ENCODE measurements at regions not wholly inside any gene's neighbourhood (a gene's known extent, or its start where the extent isn't known, plus 50 kb on each side); places are given as distances from the start of the nearest gene placed in this dataset.

- H3K27ac ChIP-seq: no peak overlapping the region
- H3K79me2 ChIP-seq: no peaks in the 10 kb centered on the region
- no peak overlapping the region for H3K4me3 ChIP-seq (ENCODE audit: low read depth, low read length)
- no peak for TF ChIP-seq CTCF (IDR thresholded peaks at IDR 0.05)
- no peaks in the 10 kb centered on the region for H3K4me1 ChIP-seq
- H3K9ac ChIP-seq: no peak overlapping the region
- no peaks in the 10 kb centered on the region for H3K27me3 ChIP-seq (ENCODE audit: control insufficient read depth, insufficient read depth, low read length)
- H3K4me2 ChIP-seq (ENCODE audit: low read length): no peak overlapping the region
- no peak overlapping the region for H2AFZ ChIP-seq
- no peaks in the 10 kb centered on the region for H3K9me3 ChIP-seq (ENCODE audit: control insufficient read depth, low read length)
- no peaks in the 10 kb centered on the region for H3K36me3 ChIP-seq (ENCODE audit: control insufficient read depth, insufficient read depth, low read length)
Measured at GRCh38 chr3:64885055-64885454, 197.3 kb upstream of the ADAMTS9 start.

DNA sequence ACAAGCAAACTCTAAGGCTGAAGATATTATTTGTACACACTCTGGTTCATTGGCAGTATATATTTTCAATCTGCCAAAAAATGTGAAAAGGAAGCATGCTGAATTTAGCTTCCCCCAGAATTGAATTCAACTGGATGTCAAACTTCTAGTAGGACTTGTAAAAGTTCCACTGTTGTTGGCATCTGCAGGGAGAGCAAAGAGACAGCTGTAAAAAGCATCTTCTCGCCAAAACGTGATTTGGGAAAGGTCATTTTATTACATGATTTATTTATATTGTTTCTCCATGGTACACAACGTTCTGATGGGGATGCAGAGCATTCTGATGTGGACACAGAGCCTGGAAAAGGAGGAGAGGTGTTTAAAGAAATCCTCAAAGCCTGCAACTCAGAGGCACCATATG, 196.7 kb upstream of the ADAMTS9 start:
- H3K4me2 ChIP-seq (ENCODE audit: low read length): no peak overlapping the region
- H3K9me3 ChIP-seq (ENCODE audit: control insufficient read depth, low read length): no peaks in the 10 kb centered on the region
- no peaks in the 10 kb centered on the region for H3K4me1 ChIP-seq
- no peak overlapping the region for H3K27ac ChIP-seq
- H3K27me3 ChIP-seq (ENCODE audit: control insufficient read depth, insufficient read depth, low read length): no peaks in the 10 kb centered on the region
- H3K36me3 ChIP-seq (ENCODE audit: control insufficient read depth, insufficient read depth, low read length): no peaks in the 10 kb centered on the region
- no peak for TF ChIP-seq CTCF (IDR thresholded peaks at IDR 0.05)
- H2AFZ ChIP-seq: no peak overlapping the region
- no peak overlapping the region for H3K4me3 ChIP-seq (ENCODE audit: low read depth, low read length)
- H3K79me2 ChIP-seq: no peaks in the 10 kb centered on the region
- H3K9ac ChIP-seq: no peak overlapping the region

DNA sequence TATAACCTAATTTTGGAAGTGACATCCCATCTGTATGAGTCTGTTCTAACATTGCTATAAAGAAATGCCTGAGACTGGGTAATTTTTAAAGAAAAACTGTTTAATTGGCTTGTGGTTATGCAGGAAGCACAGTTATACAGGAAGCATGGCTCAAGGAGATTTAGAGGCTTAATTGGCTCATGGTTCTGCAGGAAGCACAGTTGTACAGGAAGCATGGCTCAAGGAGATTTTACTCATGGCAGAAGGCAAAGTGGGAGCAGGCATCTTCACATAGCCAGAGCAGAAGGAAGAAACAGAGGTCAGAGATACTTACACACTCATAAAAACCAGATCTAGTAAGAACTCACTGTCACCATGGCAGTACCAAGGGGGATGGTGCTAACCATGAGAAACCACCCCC, 193.1 kb upstream of the ADAMTS9 start:
- TF ChIP-seq CTCF (IDR thresholded peaks at IDR 0.05): no peak
- H3K4me1 ChIP-seq: no peaks in the 10 kb centered on the region
- no peak overlapping the region for H3K4me2 ChIP-seq (ENCODE audit: low read length)
- no peak overlapping the region for H3K27ac ChIP-seq
- H2AFZ ChIP-seq: no peak overlapping the region
- H3K4me3 ChIP-seq (ENCODE audit: low read depth, low read length): no peak overlapping the region
- H3K36me3 ChIP-seq (ENCODE audit: control insufficient read depth, insufficient read depth, low read length): no peaks in the 10 kb centered on the region
- H3K9me3 ChIP-seq (ENCODE audit: control insufficient read depth, low read length): no peaks in the 10 kb centered on the region
- H3K27me3 ChIP-seq (ENCODE audit: control insufficient read depth, insufficient read depth, low read length): no peaks in the 10 kb centered on the region
- no peak overlapping the region for H3K9ac ChIP-seq
- no peaks in the 10 kb centered on the region for H3K79me2 ChIP-seq

- Histone ChIP-seq H3K27ac (no peak overlapping the region), H3K36me3 (ENCODE audit: control insufficient read depth, insufficient read depth, low read length) (no peaks in the 10 kb centered on the region), H3K27me3 (ENCODE audit: control insufficient read depth, insufficient read depth, low read length) (no peaks in the 10 kb centered on the region), H3K9ac (no peak overlapping the region), H3K4me3 (ENCODE audit: low read depth, low read length) (no peak overlapping the region), H3K4me1 (no peaks in the 10 kb centered on the region), H3K9me3 (ENCODE audit: control insufficient read depth, low read length) (no peaks in the 10 kb centered on the region), H3K4me2 (ENCODE audit: low read length) (no peak overlapping the region), H2AFZ (no peak overlapping the region), H3K79me2 (no peaks in the 10 kb centered on the region)
- TF ChIP-seq CTCF (IDR thresholded peaks at IDR 0.05): no peak
Measured at GRCh38 chr3:64878362-64878761, 190.6 kb upstream of the ADAMTS9 start.

- Histone ChIP-seq H3K36me3 (ENCODE audit: control insufficient read depth, insufficient read depth, low read length) (no peaks in the 10 kb centered on the region), H3K27ac (no peak overlapping the region), H3K79me2 (no peaks in the 10 kb centered on the region), H3K27me3 (ENCODE audit: control insufficient read depth, insufficient read depth, low read length) (no peaks in the 10 kb centered on the region), H3K9me3 (ENCODE audit: control insufficient read depth, low read length) (no peaks in the 10 kb centered on the region), H3K4me1 (no peaks in the 10 kb centered on the region), H2AFZ (no peak overlapping the region), H3K4me2 (ENCODE audit: low read length) (no peak overlapping the region), H3K9ac (no peak overlapping the region), H3K4me3 (ENCODE audit: low read depth, low read length) (no peak overlapping the region)
- no peak for TF ChIP-seq CTCF (IDR thresholded peaks at IDR 0.05)
Measured at GRCh38 chr3:64873400-64873799, 185.6 kb upstream of the ADAMTS9 start.

Data from parathyroid adenoma (tissue), 2 donors.